B cell (primary cell): ENCODE measurements at regions not wholly inside any gene's neighbourhood (a gene's known extent, or its start where the extent isn't known, plus 50 kb on each side); places are given as distances from the start of the nearest gene placed in this dataset.

Source experiments
- CTCF ChIP-seq: fragments of 200-600 bp; IDR thresholded peaks from one replicate; pipeline ENCODE4 v1.8.0; 2022; ENCODE audit warnings: antibody characterized with exemption, mild to moderate bottlenecking
- EZH2 ChIP-seq: IDR thresholded peaks from 2 replicates; pipeline ENCODE4 v1.6.1; 2012; ENCODE audit warnings: borderline replicate concordance, low read depth, mild to moderate bottlenecking, moderate library complexity, low read length; ENCODE audit not compliant: insufficient read depth, poor library complexity, severe bottlenecking

- no peak for TF ChIP-seq CTCF
- TF ChIP-seq EZH2, result no peak
Measured at GRCh38 chr5:86244153-86244552, 373.6 kb upstream of the COX7C start.
